ENCODE measurements at regions not wholly inside any gene's neighbourhood (a gene's known extent, or its start where the extent isn't known, plus 50 kb on each side); places are given as distances from the start of the nearest gene placed in this dataset.

DNA sequence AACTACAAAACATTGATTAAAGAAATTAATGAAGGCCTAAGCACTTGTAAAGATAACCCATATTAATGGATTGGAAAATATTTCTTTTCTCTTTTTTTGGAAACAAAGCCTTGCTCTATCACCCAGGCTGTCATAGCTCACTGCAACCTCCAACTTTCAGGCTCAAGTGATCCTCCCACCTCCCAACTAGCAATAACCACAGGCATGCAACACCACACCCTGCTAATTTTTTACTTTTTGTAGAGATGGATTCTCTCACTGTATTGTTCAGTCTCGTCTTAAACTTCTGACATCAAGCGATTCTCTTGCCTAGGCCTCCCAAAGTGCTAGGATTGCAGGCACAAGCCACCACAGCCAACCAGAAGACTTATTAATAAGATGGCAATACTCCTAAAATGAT lies 73.4 kb upstream of the NDUFV2 start:
- ChIA-PET POLR2A (no interaction called here), CTCF (no interaction called here)
- no peak for TF ChIP-seq GATA2 (IDR thresholded peaks at IDR 0.05; ENCODE audit: insufficient read depth, insufficient read length, low read depth, low read length)
- TF ChIP-seq POLR2AphosphoS5 (IDR thresholded peaks at IDR 0.05; ENCODE audit: insufficient read depth, low read depth, low read length) = no peak
- TF ChIP-seq, protein P1, sequence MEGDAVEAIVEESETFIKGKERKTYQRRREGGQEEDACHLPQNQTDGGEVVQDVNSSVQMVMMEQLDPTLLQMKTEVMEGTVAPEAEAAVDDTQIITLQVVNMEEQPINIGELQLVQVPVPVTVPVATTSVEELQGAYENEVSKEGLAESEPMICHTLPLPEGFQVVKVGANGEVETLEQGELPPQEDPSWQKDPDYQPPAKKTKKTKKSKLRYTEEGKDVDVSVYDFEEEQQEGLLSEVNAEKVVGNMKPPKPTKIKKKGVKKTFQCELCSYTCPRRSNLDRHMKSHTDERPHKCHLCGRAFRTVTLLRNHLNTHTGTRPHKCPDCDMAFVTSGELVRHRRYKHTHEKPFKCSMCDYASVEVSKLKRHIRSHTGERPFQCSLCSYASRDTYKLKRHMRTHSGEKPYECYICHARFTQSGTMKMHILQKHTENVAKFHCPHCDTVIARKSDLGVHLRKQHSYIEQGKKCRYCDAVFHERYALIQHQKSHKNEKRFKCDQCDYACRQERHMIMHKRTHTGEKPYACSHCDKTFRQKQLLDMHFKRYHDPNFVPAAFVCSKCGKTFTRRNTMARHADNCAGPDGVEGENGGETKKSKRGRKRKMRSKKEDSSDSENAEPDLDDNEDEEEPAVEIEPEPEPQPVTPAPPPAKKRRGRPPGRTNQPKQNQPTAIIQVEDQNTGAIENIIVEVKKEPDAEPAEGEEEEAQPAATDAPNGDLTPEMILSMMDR (IDR thresholded peaks at IDR 0.05; ENCODE audit: extremely low read depth in 1 of 2, insufficient read depth in 1 of 2, low read depth in 1 of 2, low read length in 2 of 2) = no peak
- TF ChIP-seq, protein P2, sequence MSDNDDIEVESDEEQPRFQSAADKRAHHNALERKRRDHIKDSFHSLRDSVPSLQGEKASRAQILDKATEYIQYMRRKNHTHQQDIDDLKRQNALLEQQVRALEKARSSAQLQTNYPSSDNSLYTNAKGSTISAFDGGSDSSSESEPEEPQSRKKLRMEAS (IDR thresholded peaks at IDR 0.05; ENCODE audit: insufficient read depth, insufficient read length) = no peak
- TF ChIP-seq POLR2A (IDR thresholded peaks at IDR 0.05; ENCODE audit: low read depth, low read length) = no peak
- no peak for TF ChIP-seq FOS (IDR thresholded peaks at IDR 0.05; ENCODE audit: borderline replicate concordance, insufficient read depth, low read length)
- TF ChIP-seq EZH2 (IDR thresholded peaks at IDR 0.05; ENCODE audit: borderline replicate concordance, low read depth, low read length, severe bottlenecking) = no peak
- no peak for TF ChIP-seq JUN (IDR thresholded peaks at IDR 0.05; ENCODE audit: borderline replicate concordance, insufficient read depth, insufficient read length, low read depth)
- no peak for TF ChIP-seq MYC (IDR thresholded peaks at IDR 0.05; ENCODE audit: low read depth, low read length)
- Histone ChIP-seq H3K9me3 (replicated peaks; ENCODE audit: control insufficient read depth, insufficient read depth, low read length) (no peaks in the 10 kb centered on the region), H3K79me2 (ENCODE audit: control insufficient read depth, insufficient read depth, low read length) (no peaks in the 10 kb centered on the region), H3K9me1 (replicated peaks; ENCODE audit: control insufficient read depth, extremely low read depth, insufficient read depth, low read length) (no peaks in the 10 kb centered on the region), H3K4me2 (ENCODE audit: insufficient read depth, low read length) (no peak overlapping the region), H3K4me1 (ENCODE audit: control insufficient read depth, extremely low read depth, insufficient read depth, low read length) (no peaks in the 10 kb centered on the region), H3K27ac (ENCODE audit: insufficient read depth, low read depth, low read length) (no peak overlapping the region), H3K4me3 (replicated peaks in 1 of 3; ENCODE audit: insufficient read depth in 1 of 3, low read depth in 1 of 3, low read length in 3 of 3) (no peak overlapping the region), H3K36me3 (ENCODE audit: control insufficient read depth in 2 of 2, extremely low read depth in 1 of 2, insufficient read depth in 2 of 2, low read length in 2 of 2) (no peaks in the 10 kb centered on the region), H2AFZ (ENCODE audit: low read depth, low read length) (no peak overlapping the region), H3K27me3 (ENCODE audit: control insufficient read depth in 2 of 2, insufficient read depth in 2 of 2, low read length in 2 of 2) (no peaks in the 10 kb centered on the region), H4K20me1 (replicated peaks; ENCODE audit: control insufficient read depth, extremely low read depth, insufficient read depth, low read length) (no peaks in the 10 kb centered on the region), H3K9ac (replicated peaks; ENCODE audit: extremely low read depth, insufficient read depth, low read length) (no peak overlapping the region)
- no TSS peak for BruUV-seq (replicated peaks)
- intact Hi-C loops (cut with micrococcal nuclease) (no loop called here), dilution Hi-C loops (cut with MboI; ENCODE audit: extremely low pct_ligation_motif_present, low sequenced_read_pairs) (no loop called here)
- FAIRE-seq (peak; percentile 47), DNase-seq (ENCODE audit: low read depth, low spot score) (no peak)
